WERI-Rb-1 (cell line): ENCODE measurements at regions not wholly inside any gene's neighbourhood (a gene's known extent, or its start where the extent isn't known, plus 50 kb on each side); places are given as distances from the start of the nearest gene placed in this dataset.

Experiments used
- DNase-seq: peaks from one replicate; pipeline ENCODE4 v3.0.0-alpha.2; 2020
- H3K27ac ChIP-seq: fragments of 250-450 bp; sonication (Bioruptor Pico); 2 replicates; pipeline ENCODE4 v1.5.1; 2020; ENCODE audit warnings: mild to moderate bottlenecking, moderate library complexity
- H3K27me3 ChIP-seq: fragments of 250-450 bp; sonication (Bioruptor Pico); 2 replicates; pipeline ENCODE4 v1.5.1; 2021; ENCODE audit warnings: mild to moderate bottlenecking, low read depth, moderate library complexity; ENCODE audit not compliant: insufficient read depth, severe bottlenecking
- H3K36me3 ChIP-seq: fragments of 250-450 bp; sonication (Bioruptor Pico); 2 replicates; pipeline ENCODE4 v1.5.1; 2020; ENCODE audit warnings: mild to moderate bottlenecking, moderate library complexity
- H3K4me3 ChIP-seq: 2 replicates; pipeline ENCODE4 v1.5.1; 2011; ENCODE audit warnings: low read depth, mild to moderate bottlenecking, control low read depth, low read length
- H3K9me3 ChIP-seq: fragments of 250-450 bp; sonication (Bioruptor Pico); 2 replicates; pipeline ENCODE4 v1.5.1; 2021; ENCODE audit warnings: mild to moderate bottlenecking, moderate library complexity; ENCODE audit not compliant: severe bottlenecking
- TF ChIP-seq, protein P1 (sequence below): IDR thresholded peaks from 2 replicates; pipeline ENCODE4 v1.5.1; 2011; ENCODE audit warnings: low read depth, mild to moderate bottlenecking, control low read depth, inconsistent platforms, low read length

- no peak for DNase-seq
- no peak overlapping the region for H3K27ac ChIP-seq
- no peaks in the 10 kb centered on the region for H3K27me3 ChIP-seq
- H3K4me3 ChIP-seq = no peak overlapping the region
- H3K36me3 ChIP-seq = no peaks in the 10 kb centered on the region
- TF ChIP-seq, protein P1, sequence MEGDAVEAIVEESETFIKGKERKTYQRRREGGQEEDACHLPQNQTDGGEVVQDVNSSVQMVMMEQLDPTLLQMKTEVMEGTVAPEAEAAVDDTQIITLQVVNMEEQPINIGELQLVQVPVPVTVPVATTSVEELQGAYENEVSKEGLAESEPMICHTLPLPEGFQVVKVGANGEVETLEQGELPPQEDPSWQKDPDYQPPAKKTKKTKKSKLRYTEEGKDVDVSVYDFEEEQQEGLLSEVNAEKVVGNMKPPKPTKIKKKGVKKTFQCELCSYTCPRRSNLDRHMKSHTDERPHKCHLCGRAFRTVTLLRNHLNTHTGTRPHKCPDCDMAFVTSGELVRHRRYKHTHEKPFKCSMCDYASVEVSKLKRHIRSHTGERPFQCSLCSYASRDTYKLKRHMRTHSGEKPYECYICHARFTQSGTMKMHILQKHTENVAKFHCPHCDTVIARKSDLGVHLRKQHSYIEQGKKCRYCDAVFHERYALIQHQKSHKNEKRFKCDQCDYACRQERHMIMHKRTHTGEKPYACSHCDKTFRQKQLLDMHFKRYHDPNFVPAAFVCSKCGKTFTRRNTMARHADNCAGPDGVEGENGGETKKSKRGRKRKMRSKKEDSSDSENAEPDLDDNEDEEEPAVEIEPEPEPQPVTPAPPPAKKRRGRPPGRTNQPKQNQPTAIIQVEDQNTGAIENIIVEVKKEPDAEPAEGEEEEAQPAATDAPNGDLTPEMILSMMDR = no peak
- H3K9me3 ChIP-seq = no peaks in the 10 kb centered on the region
Observed at GRCh38 chr16:72425571-72426341, 253.8 kb upstream of the PMFBP1 start.

- Histone ChIP-seq H3K27me3 (no peaks in the 10 kb centered on the region), H3K27ac (no peak overlapping the region), H3K4me3 (no peak overlapping the region), H3K36me3 (no peaks in the 10 kb centered on the region), H3K9me3 (no peaks in the 10 kb centered on the region)
- DNase-seq = no peak
- TF ChIP-seq, protein P1 = no peak
Observed at GRCh38 chr16:72424757-72425156, 252.8 kb upstream of the PMFBP1 start.

GRCh38 chr16:72422308-72422897, 250.4 kb upstream of the PMFBP1 start:
- Histone ChIP-seq H3K27ac (no peak overlapping the region), H3K36me3 (no peaks in the 10 kb centered on the region), H3K27me3 (no peaks in the 10 kb centered on the region), H3K4me3 (no peak overlapping the region), H3K9me3 (no peaks in the 10 kb centered on the region)
- TF ChIP-seq, protein P1 = no peak
- DNase-seq = no peak

GRCh38 chr16:72419638-72420037, 247.7 kb upstream of the PMFBP1 start:
- H3K9me3 ChIP-seq = no peaks in the 10 kb centered on the region
- TF ChIP-seq, protein P1 = no peak
- H3K36me3 ChIP-seq = no peaks in the 10 kb centered on the region
- H3K27ac ChIP-seq = no peak overlapping the region
- H3K27me3 ChIP-seq = no peaks in the 10 kb centered on the region
- no peak overlapping the region for H3K4me3 ChIP-seq
- DNase-seq = no peak

DNA sequence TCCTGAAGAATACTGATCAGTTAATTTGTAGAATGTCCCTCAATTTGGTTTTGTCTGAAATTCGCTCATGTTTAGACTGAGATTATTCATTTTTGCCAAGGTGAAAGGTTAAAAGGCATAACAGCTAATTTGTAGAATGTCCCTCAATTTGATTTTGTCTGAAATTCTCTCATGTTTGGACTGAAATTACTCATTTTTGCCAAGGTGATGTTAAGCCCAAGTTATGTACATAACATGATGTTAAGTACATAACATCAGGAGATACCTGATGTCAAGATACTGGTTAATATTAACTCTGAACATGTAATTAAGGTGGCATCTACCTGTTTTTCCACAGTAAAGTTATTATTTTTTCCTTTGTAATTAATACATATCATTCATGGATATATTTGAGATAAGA, 243.4 kb upstream of the PMFBP1 start:
- H3K9me3 ChIP-seq = no peaks in the 10 kb centered on the region
- H3K4me3 ChIP-seq = no peak overlapping the region
- no peak overlapping the region for H3K27ac ChIP-seq
- H3K27me3 ChIP-seq = no peaks in the 10 kb centered on the region
- TF ChIP-seq, protein P1 = no peak
- no peaks in the 10 kb centered on the region for H3K36me3 ChIP-seq
- DNase-seq = no peak
